Memory B cell (primary cell): ENCODE measurements at regions not wholly inside any gene's neighbourhood (a gene's known extent, or its start where the extent isn't known, plus 50 kb on each side); places are given as distances from the start of the nearest gene placed in this dataset.
A peak's percentile ranks its signal among the peaks of the same experiment; 100 is the strongest.

ENCODE experiments used
- ATAC-seq: fragments of 150-1000 bp; cut with Tn5 transposase; 2 replicates; pipeline ENCODE4 v1.10.0; 2021; ENCODE audit warnings: low read depth, mild to moderate bottlenecking, moderate library complexity
- DNase-seq, 2 donors: peaks; one replicate each; pipeline ENCODE4 v3.0.0; 2022; ENCODE audit warnings: low spot score in 2 of 2
- H3K27ac Mint-ChIP-seq: one replicate; pipeline ENCODE4 v1.8.0; 2022; ENCODE audit warnings: mild to moderate bottlenecking, moderate library complexity, mixed read lengths
- H3K27me3 Mint-ChIP-seq: one replicate; pipeline ENCODE4 v1.8.0; 2022; ENCODE audit warnings: mixed read lengths
- H3K36me3 Mint-ChIP-seq: one replicate; pipeline ENCODE4 v1.8.0; 2022; ENCODE audit warnings: mild to moderate bottlenecking, mixed read lengths
- H3K4me1 Mint-ChIP-seq: one replicate; pipeline ENCODE4 v1.8.0; 2022; ENCODE audit warnings: mixed read lengths
- H3K4me3 Mint-ChIP-seq: one replicate; pipeline ENCODE4 v1.8.0; 2022; ENCODE audit warnings: mild to moderate bottlenecking, moderate library complexity, mixed read lengths
- H3K9me3 Mint-ChIP-seq: one replicate; pipeline ENCODE4 v1.8.0; 2022; ENCODE audit warnings: mixed read lengths

DNA sequence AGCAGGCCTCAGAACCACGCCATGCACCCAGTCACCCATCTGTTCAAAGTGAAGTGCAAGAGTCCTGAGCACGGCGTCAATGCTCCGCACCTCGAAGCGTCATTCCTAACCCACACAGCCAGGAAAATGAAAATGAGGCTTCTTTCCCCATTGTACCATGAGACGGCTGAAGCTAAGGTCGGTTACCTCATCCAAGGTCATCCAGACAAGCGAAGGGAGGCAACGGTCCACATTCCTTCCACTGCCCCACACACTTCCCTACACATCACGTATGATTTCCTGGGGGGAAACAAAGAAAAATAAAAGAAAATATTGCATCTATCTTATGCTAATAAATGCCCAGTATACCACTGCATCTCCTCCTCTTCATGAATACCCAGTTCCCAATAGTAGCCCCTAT is 113.5 kb upstream of the RAB6C start:
- Mint-ChIP-seq H3K27me3 (peaks cover 4% of the 10 kb centered on the region), H3K4me1 (no peaks in the 10 kb centered on the region), H3K36me3 (no peaks in the 10 kb centered on the region), H3K4me3 (no peak overlapping the region), H3K9me3 (no peaks in the 10 kb centered on the region), H3K27ac (no peak overlapping the region)
- no peak for DNase-seq
- ATAC-seq, result no peak

DNA sequence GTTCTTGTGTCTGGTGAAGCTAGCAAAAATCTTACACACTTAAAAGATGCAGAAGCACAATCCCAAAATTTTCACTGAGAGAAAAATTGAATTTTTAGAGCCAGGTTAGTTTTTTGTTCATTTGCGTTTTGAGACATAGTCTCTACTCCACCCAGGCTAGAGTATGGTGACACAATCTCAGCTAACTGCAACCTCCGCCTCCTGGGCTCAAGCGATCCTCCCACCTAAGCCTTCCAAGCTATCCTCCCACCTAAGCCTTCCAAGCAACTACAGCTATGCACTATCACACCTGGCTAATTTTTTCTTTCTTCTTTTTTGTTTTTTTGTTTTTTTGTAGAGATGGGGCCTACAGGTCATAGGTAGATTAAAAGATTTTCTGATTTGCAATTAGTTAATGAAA is 113.1 kb upstream of the RAB6C start:
- Mint-ChIP-seq H3K27me3 (peaks cover 4% of the 10 kb centered on the region), H3K27ac (no peak overlapping the region), H3K4me3 (no peak overlapping the region), H3K9me3 (no peaks in the 10 kb centered on the region), H3K36me3 (no peaks in the 10 kb centered on the region), H3K4me1 (no peaks in the 10 kb centered on the region)
- no peak for DNase-seq
- ATAC-seq, result no peak

DNA sequence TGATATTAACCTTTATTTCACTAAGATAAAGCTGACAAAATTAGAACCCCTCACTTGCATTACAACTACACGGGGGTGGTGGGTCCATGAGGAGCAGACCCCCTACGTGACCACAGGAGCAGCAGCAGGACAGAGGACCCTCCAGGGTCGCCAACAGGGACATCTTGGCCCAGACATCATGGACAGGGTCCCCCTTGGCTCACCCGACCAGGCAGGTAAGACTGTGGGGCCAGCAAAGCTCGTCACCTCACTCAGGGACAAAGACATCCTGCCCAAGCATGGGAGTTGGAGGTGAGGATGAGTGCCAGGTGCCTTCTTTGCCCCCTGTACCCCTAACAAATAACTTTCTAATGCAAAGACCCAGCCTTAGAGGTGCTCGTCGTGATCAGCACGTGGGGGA is 111.3 kb upstream of the RAB6C start:
- Mint-ChIP-seq H3K9me3 (no peaks in the 10 kb centered on the region), H3K4me1 (no peaks in the 10 kb centered on the region), H3K27ac (no peak overlapping the region), H3K27me3 (peaks cover 4% of the 10 kb centered on the region), H3K4me3 (no peak overlapping the region), H3K36me3 (no peaks in the 10 kb centered on the region)
- DNase-seq (peak in 1 of 2 donors; percentile 1), ATAC-seq (no peak)

DNA sequence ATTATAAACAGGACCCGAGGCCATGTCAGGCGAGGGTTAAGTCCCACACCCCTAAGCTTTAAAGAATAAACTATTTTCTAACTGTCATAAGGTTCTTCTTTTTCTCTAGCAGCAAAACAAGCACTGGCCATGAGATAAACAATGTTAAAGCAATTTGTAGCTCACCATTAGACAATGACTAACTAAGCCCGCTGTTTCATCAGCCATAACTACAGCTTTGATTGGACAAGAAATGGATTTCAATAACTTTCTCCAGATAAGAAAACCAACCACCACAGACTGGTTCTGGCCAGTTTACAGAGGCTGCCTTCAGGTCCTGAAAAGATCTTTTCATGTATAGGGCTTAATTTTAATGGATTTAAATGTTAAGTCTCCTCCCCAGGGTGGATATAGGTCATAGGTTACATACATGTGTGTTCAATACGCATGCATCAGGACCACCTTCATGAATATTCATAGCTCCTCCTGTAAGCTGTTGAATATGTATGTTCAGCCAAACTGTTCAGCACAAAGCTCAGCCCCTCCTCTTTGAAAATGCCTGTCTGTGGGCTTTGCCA is 108.7 kb upstream of the RAB6C start:
- Mint-ChIP-seq H3K9me3 (no peaks in the 10 kb centered on the region), H3K27me3 (peaks cover 4% of the 10 kb centered on the region), H3K27ac (no peak overlapping the region), H3K4me3 (no peak overlapping the region), H3K36me3 (no peaks in the 10 kb centered on the region), H3K4me1 (no peaks in the 10 kb centered on the region)
- no peak for DNase-seq
- no peak for ATAC-seq

DNA sequence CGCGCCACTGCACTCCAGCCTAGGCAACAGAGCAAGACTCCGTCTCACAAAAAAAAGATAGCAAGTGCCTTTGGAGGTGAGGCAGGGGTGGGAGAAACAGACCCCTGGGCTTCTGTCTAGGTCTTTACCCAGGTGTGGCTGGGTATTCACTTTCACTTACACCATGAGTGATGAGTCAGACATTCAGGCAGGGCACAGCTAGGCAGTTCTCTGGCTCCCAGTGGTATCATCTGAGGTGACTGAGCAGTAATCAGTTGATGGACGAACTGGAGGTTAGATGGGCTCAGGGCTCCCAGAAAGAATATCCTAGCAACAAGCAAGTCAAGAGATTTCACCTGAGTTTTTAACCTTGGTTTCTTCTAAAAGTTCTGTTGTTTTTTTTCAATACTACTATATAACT is 107.0 kb upstream of the RAB6C start:
- no peak overlapping the region for H3K27ac Mint-ChIP-seq
- ATAC-seq, result no peak
- no peaks in the 10 kb centered on the region for H3K36me3 Mint-ChIP-seq
- H3K4me1 Mint-ChIP-seq, result peaks cover 4% of the 10 kb centered on the region
- DNase-seq, result no peak
- no peak overlapping the region for H3K4me3 Mint-ChIP-seq
- H3K9me3 Mint-ChIP-seq, result no peaks in the 10 kb centered on the region
- H3K27me3 Mint-ChIP-seq, result peaks cover 4% of the 10 kb centered on the region

DNA sequence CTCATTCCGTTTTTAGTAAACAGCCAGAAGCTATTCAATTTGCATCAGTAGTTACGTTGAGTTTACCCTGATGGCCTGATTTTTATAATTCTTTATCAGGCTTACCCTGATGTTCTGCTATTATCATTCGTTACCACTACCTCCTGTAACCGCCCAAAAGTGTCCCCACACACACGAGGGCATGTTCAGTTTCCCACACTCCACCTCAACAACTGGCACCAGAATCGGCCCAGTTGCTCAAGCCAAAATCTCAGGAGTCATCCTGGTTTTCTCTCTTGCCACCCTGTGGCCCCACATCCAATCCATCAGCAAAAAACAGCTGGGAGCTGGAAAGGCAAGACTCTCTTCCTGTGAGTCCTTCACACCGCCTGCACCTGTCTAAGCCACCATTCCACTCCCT is 102.9 kb upstream of the RAB6C start:
- Mint-ChIP-seq H3K9me3 (no peaks in the 10 kb centered on the region), H3K4me1 (peaks cover 7% of the 10 kb centered on the region), H3K27ac (no peak overlapping the region), H3K36me3 (no peaks in the 10 kb centered on the region), H3K27me3 (no peaks in the 10 kb centered on the region), H3K4me3 (peak overlapping the region; percentile 15)
- no peak for ATAC-seq
- no peak for DNase-seq

DNA sequence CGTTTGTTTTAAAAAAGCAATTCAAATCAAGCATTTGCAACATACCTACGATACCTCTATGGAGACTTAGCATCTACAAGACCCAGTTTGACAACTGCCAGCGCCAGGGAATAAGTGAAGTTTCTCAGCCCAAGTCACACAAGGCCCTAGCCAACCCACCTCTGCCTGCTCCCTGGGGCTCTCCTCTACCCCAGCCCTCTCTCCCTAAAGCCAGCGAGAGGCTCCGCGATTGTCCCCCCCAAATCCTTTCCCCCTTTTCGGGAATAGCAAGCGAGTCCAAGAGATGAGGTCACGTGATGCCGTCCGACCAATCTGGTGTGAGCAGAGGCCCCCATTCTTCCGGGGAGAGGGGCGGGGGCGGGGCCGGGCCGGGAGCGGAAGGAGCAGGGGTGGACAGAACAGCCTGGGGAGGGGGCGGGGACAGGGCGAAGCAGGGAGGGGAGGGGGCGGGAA is 102.2 kb upstream of the RAB6C start:
- Mint-ChIP-seq H3K4me1 (peaks cover 7% of the 10 kb centered on the region), H3K36me3 (no peaks in the 10 kb centered on the region), H3K4me3 (peak overlapping the region; percentile 97), H3K27me3 (no peaks in the 10 kb centered on the region), H3K27ac (peak overlapping the region; percentile 88), H3K9me3 (no peaks in the 10 kb centered on the region)
- ATAC-seq, result peak; percentile 88
- peak; percentile 62 to 68 for DNase-seq

DNA sequence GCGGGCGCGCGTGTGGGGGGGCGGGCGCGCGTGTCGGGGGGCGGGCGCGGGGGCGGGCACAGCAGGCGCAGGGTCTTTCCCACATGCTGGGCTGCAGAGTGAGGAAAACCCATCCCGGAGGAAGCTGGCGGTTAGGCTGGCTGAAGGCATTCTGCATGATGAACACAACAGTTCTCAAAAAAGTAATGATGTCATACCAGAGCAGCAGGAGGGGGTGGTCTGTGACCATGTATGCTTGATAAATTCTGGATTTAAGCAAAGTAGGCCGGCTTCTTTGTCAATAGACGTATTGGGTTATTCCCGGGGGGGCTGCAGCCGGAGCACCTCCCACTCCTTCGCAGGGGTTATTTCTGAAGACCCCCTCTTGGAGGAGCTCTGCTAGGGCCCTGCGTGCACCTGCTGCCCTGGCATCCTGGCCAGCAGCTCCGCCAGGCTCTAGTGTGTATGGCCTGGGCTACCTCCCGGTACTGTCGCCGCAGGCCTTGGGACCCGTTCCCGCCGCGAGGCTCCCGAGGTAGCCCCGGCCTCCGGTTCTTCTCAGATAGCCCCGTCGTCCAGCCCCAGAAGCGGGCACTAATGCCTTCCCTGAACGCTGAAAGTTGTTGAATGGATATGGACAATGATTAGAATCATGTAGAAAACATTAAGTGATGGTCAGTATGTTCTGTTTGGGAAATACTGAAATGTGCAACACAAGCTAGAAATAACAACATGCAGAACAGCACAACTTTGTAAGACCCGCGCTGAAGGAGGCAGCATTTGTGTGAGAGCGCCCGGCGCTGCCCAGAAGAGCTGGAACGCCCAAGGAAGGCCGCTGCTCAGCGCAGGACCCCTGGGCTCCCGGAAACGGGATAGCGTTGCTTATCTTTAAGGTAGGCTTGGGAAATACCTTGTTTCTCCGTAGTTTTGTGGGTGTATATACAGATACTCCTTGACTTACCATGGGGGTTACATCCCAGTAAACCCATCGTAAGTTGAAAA is 101.4 kb upstream of the RAB6C start:
- Mint-ChIP-seq H3K4me3 (peak overlapping the region; percentile 77), H3K36me3 (no peaks in the 10 kb centered on the region), H3K27me3 (no peaks in the 10 kb centered on the region), H3K9me3 (no peaks in the 10 kb centered on the region), H3K4me1 (peaks cover 7% of the 10 kb centered on the region), H3K27ac (peak overlapping the region; percentile 88)
- DNase-seq (peak; percentile 16 to 24), ATAC-seq (peak; percentile 59)

DNA sequence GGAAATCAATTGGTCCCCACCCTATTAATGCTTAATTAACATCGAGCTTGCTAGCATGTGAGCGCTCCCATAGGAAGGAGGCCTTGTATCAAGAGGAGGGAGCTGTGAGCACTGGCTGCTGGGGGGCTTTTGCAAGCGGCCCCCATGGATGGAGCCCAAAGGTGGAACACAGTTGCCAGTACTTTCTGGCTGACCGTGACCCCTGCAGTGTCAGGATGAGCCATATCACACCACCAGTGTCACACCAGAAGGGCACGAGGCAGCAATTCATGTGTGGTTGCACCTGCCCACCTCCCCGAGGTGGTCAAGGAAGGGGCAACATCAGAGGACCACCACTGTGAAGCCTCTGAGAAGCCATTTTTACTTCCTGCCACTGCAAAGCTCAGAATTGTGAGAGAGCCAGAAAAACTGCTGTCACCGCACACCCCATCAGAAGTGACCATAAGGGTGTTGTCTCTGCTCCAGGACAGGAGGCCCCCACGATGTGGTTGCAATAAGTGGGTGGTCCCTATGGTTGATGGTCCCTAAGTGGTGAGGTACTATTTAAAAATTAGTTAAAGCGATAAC is 99.8 kb upstream of the RAB6C start:
- ATAC-seq, result no peak
- H3K36me3 Mint-ChIP-seq, result no peaks in the 10 kb centered on the region
- H3K27ac Mint-ChIP-seq, result peak overlapping the region; percentile 28
- H3K9me3 Mint-ChIP-seq, result no peaks in the 10 kb centered on the region
- peaks cover 7% of the 10 kb centered on the region for H3K4me1 Mint-ChIP-seq
- no peaks in the 10 kb centered on the region for H3K27me3 Mint-ChIP-seq
- DNase-seq, result no peak
- no peak overlapping the region for H3K4me3 Mint-ChIP-seq

DNA sequence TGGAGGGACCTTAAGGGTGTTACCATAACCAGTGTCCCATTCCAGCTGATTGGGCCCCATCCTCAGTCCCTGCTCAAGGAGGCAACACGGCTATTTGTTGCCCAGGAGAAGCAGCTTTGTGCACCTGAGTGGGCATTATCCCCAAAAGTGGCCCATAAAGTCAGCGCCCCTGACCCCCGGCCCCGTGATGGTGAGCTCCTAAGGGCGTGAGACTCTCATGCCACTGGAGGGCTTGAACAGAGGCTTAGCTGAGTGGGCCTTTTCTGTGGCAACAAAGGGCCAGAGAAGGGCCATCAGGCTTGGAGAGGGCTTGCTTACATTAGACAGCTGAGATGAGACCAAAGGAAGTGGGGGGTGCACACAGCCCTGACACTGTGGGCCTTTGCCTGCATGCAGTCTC is 99.2 kb upstream of the RAB6C start:
- peaks cover 7% of the 10 kb centered on the region for H3K4me1 Mint-ChIP-seq
- H3K36me3 Mint-ChIP-seq, result no peaks in the 10 kb centered on the region
- no peak overlapping the region for H3K4me3 Mint-ChIP-seq
- H3K9me3 Mint-ChIP-seq, result no peaks in the 10 kb centered on the region
- ATAC-seq (no peak), DNase-seq (no peak)
- H3K27ac Mint-ChIP-seq, result no peak overlapping the region
- H3K27me3 Mint-ChIP-seq, result no peaks in the 10 kb centered on the region

DNA sequence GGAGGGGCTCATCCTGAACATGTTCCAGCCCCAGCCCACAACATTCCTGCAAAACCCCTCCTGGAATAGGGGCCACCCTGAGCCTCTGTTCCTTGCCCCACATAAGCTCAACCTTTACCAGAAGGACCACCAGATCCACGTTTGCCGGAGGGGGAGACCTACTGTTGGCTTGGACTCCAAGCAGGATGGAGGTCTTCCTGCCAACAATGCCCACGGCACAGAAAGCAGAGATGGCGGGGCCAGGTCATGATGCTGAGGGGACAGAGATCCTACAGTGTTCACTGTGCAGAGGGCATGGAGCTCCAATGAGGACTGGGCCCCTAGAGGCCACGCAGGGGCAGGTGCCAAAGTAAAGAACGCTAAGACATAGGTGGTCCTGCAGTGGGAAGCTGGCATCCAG is 98.5 kb upstream of the RAB6C start:
- Mint-ChIP-seq H3K27me3 (no peaks in the 10 kb centered on the region), H3K27ac (no peak overlapping the region), H3K9me3 (no peaks in the 10 kb centered on the region), H3K36me3 (no peaks in the 10 kb centered on the region), H3K4me3 (no peak overlapping the region), H3K4me1 (peaks cover 7% of the 10 kb centered on the region)
- ATAC-seq (no peak), DNase-seq (no peak)

DNA sequence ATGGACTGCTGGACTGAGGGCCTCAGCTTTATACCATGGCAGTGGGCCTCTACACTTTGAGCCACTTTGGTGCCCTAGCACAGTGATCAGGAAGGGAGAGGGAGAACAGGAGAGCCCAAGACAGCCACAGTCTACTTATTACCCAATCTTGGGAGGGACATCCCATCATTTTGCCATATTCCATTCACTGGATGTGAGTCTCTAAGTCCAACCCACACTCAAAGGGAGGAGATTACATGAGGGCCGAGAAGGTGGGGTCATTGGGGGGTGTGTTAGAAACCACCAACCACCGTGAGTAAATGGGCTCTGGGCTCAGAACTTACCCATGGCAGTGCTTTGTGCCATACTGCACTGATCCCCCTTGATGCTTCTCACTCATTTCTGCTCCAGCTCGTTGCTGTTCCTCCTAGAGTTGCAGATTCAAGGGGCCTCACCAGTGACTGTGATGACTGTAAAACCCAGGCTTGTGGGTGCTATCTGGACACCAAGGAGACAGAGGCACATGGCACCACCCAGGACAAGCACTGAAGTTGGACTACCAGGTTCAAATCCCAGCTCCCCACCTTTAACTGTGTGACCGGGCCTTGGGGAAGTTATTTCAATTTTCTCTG is 97.6 kb upstream of the RAB6C start:
- Mint-ChIP-seq H3K4me1 (peaks cover 3% of the 10 kb centered on the region), H3K9me3 (no peaks in the 10 kb centered on the region), H3K4me3 (no peak overlapping the region), H3K36me3 (no peaks in the 10 kb centered on the region), H3K27ac (no peak overlapping the region), H3K27me3 (no peaks in the 10 kb centered on the region)
- DNase-seq (no peak), ATAC-seq (no peak)

DNA sequence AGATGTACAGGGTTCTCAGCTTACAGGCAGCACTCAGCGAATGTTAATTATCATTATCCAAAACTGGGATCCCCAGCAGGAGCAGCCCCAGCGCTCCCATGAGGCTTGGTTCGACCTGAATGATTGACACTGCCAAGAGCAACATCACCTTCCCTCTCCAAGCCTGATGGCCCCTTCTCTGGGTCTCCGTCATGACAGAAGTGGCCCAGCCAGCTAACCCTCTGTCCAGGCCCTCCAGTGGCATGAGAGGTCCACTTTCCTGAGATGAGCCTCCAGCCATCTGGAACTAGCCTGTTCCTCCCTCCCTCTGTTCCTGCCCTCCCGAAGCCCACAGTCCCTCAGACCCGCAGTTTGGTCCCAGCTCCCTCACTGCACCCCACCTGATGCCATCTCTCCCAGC is 97.0 kb upstream of the RAB6C start:
- H3K4me3 Mint-ChIP-seq, result no peak overlapping the region
- peaks cover 3% of the 10 kb centered on the region for H3K4me1 Mint-ChIP-seq
- H3K36me3 Mint-ChIP-seq, result no peaks in the 10 kb centered on the region
- DNase-seq, result no peak
- H3K9me3 Mint-ChIP-seq, result no peaks in the 10 kb centered on the region
- no peak overlapping the region for H3K27ac Mint-ChIP-seq
- H3K27me3 Mint-ChIP-seq, result peaks cover 1% of the 10 kb centered on the region
- no peak for ATAC-seq

DNA sequence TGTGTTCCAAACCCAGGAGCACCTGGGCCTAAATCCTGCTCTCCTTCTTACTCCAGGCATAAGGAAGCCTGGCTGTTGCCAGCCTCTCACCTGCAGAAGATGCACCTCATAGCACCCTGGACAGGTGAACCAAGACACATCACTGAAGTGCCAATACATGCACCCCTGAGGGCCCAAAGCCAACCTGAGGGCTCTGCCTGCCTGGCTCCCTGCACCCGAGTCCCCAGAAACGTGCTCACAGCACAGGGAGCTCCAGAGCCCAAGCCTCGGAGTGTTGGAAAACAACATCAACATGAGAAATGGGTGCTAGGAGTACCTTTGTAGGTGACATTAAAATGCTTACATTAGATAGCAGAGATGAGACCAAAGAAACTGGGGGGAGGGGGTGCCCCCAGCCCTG is 96.3 kb upstream of the RAB6C start:
- ATAC-seq, result no peak
- H3K4me1 Mint-ChIP-seq, result peaks cover 3% of the 10 kb centered on the region

More for the DNA sequence above, 96.3 kb upstream of the RAB6C start:
- H3K36me3 Mint-ChIP-seq, result no peaks in the 10 kb centered on the region
- peaks cover 4% of the 10 kb centered on the region for H3K27me3 Mint-ChIP-seq
- H3K4me3 Mint-ChIP-seq, result no peak overlapping the region
- DNase-seq, result no peak
- H3K27ac Mint-ChIP-seq, result no peak overlapping the region
- no peaks in the 10 kb centered on the region for H3K9me3 Mint-ChIP-seq
